ENCODE measurements at regions not wholly inside any gene's neighbourhood (a gene's known extent, or its start where the extent isn't known, plus 50 kb on each side); places are given as distances from the start of the nearest gene placed in this dataset.

DNA sequence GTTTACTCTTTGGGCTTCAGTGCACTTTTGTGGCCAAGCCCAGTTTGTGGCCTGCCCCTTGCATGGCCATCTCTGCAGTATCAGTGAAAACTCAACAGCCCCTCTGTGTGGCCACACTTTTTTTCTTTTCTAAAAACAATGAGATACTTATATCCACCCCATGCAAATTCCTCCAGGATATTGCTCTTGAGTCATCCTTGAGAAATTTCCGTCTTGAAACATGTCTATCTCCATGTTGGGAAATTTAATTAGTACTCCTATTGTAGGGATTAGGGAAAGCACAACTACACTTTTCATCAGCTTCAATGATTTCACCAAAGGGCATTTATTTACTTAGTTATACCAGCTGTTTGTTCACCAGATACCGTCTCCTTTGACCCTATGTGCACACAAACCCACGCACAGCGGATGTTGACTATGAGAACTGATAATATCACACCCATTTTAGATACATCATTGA lies 993.1 kb downstream of the TSN start:
- TF ChIP-seq EZH2 (IDR thresholded peaks at IDR 0.05; ENCODE audit: insufficient read depth, poor library complexity, severe bottlenecking) (no peak), EZH2phosphoT487 (IDR thresholded peaks at IDR 0.05; ENCODE audit: insufficient read depth, low read depth) (no peak)
